Pancreas (tissue), 10 donors: ENCODE measurements at regions not wholly inside any gene's neighbourhood (a gene's known extent, or its start where the extent isn't known, plus 50 kb on each side); places are given as distances from the start of the nearest gene placed in this dataset.

Experiments
- ATAC-seq, 4 donors: fragments of 200-7000 bp; cut with Tn5 transposase; one replicate each; pipeline versions ENCODE4 v1.8.0 to v1.9.1; 2020; ENCODE audit warnings: mild to moderate bottlenecking in 4 of 4, moderate library complexity in 4 of 4
- DNase-seq, 6 donors: peaks; one replicate each; pipeline ENCODE4 v3.0.0-alpha.2; 2020
- FAIRE-seq: peaks from 2 replicates; lab custom pipeline; 2012; peaks lifted over from hg19 to GRCh38; lab: Jason Lieb, UNC
- H3K27ac ChIP-seq, 4 donors: fragments of 200-600 bp; sonication (generic); 1 replicate in 3 of 4; 2 replicates in 1 of 4; pipeline versions ENCODE4 v1.5.0 to v1.8.0; 2020
- H3K27me3 ChIP-seq, 4 donors: fragments of 200-600 bp; one replicate each; pipeline ENCODE4 v1.8.0; 2021
- H3K36me3 ChIP-seq, 3 donors: fragments of 200-600 bp; sonication (generic) in 1 of 3; one replicate each; pipeline versions ENCODE4 v1.5.0 to v1.8.0; 2020 to 2021
- H3K4me1 ChIP-seq, 3 donors: fragments of 200-600 bp; one replicate each; pipeline ENCODE4 v1.8.0; 2021
- H3K4me3 ChIP-seq, 4 donors: fragments of 200-600 bp; sonication (generic) in 2 of 4; one replicate each; pipeline versions ENCODE4 v1.5.0 to v1.8.0; 2020 to 2021
- H3K9me3 ChIP-seq, 4 donors: fragments of 200-600 bp; one replicate each; pipeline ENCODE4 v1.8.0; 2021
- WGBS, 2 donors: extraction: QIAGEN DNeasy Blood & Tissue Kit; methylation state at CpG; one replicate each; pipeline ENCODE4 v1.1.7; 2013; 5-methylcytosine and 5-hydroxymethylcytosine counted together
- intact Hi-C, 3 donors: fragments of 100-400 bp; cut with DNase I; formaldehyde crosslinking; loops; one replicate each; pipeline versions ENCODE4 v1.11.1 to v1.14.2; 2022
- TF ChIP-seq, protein P1 (sequence below), 4 donors: fragments of 200-600 bp; sonication (generic) in 3 of 4; IDR thresholded peaks; one replicate each; pipeline versions ENCODE4 v1.5.0 to v1.8.0; 2021; ENCODE audit warnings: antibody characterized with exemption in 4 of 4
- donor health status: healthy with polysubstance abuse.
- donor health status: DM: no; HTN: no; CAD: no; lungs with moderate emphysema.
- donor health status: DM: no; HTN: no; CAD: no.
- donor health status: control.
- donor health status: control.
- donor health status: Bipolar disorder and iron deficiency.
- donor health status: DM: yes; HTN: yes; CAD: no.
- donor health status: DM: no; HTN: no; CAD: no.
- donor health status: DM: no; HTN: no; CAD: no.
- donor health status: DM: yes; HTN: yes; CAD: no.

DNA sequence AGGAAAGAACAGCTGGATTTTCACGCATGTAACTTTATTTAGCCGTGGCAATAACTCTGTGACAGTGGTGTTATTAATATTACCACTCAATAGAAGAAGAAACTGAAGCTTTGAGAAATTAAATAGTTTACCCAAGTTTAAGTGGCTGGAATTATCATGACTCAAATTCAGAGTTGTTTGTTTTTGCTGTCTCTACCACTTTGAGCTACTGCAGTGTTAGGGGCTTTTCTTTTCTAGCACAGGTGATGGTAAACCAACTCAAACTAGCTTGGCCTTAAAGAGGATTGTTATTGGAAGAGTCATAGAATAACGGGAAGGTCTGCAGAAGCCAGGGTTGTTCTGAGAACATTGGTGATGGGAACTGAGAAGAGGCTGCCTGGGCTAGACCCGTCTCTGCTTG, 66.0 kb upstream of the PREP start:
- TF ChIP-seq, protein P1, sequence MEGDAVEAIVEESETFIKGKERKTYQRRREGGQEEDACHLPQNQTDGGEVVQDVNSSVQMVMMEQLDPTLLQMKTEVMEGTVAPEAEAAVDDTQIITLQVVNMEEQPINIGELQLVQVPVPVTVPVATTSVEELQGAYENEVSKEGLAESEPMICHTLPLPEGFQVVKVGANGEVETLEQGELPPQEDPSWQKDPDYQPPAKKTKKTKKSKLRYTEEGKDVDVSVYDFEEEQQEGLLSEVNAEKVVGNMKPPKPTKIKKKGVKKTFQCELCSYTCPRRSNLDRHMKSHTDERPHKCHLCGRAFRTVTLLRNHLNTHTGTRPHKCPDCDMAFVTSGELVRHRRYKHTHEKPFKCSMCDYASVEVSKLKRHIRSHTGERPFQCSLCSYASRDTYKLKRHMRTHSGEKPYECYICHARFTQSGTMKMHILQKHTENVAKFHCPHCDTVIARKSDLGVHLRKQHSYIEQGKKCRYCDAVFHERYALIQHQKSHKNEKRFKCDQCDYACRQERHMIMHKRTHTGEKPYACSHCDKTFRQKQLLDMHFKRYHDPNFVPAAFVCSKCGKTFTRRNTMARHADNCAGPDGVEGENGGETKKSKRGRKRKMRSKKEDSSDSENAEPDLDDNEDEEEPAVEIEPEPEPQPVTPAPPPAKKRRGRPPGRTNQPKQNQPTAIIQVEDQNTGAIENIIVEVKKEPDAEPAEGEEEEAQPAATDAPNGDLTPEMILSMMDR (IDR thresholded peaks at IDR 0.05) = no peak
- ATAC-seq = no peak
- 62 to 68% methylated on average over 4 of the region's 4 CpGs for WGBS, 2 donors
- Histone ChIP-seq H3K4me3 (no peak overlapping the region), H3K36me3 (no peaks in the 10 kb centered on the region), H3K4me1 (no peaks in the 10 kb centered on the region), H3K9me3 (peaks cover 0 to 3% (median 0%) of the 10 kb centered on the region in 4 donors), H3K27ac (no peak overlapping the region), H3K27me3 (no peaks in the 10 kb centered on the region)
- intact Hi-C loops = no loop called here
- no peak for FAIRE-seq
- DNase-seq = no peak

DNA sequence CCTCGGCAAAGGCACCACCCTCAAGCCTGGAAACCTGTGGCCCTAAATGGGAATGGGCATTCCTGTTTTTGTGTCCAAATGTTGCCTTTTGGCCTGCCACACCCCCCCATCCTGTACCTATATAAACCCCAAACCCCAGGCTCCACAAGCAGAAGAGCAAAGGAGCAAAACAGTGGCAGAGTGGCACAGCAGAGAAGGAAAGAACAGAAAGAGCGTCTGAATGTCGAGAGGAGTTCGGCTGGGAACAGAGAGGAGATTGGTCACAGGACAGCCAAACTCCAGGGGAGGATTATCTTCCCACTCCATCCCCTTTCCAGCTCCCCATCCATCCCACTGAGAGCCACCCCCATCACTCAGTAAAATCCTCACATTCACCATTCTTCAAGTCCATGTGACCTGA, 58.0 kb upstream of the PREP start:
- TF ChIP-seq, protein P1 (IDR thresholded peaks at IDR 0.05) = no peak
- intact Hi-C loops = no loop called here
- Histone ChIP-seq H3K27ac (no peak overlapping the region), H3K27me3 (no peaks in the 10 kb centered on the region), H3K36me3 (no peaks in the 10 kb centered on the region), H3K4me3 (no peak overlapping the region), H3K9me3 (peaks cover 0 to 1% (median 0%) of the 10 kb centered on the region in 4 donors), H3K4me1 (no peaks in the 10 kb centered on the region)
- 81 to 95% methylated on average over 4 of the region's 4 CpGs for WGBS, 2 donors
- DNase-seq = no peak
- FAIRE-seq = no peak
- ATAC-seq = no peak

DNA sequence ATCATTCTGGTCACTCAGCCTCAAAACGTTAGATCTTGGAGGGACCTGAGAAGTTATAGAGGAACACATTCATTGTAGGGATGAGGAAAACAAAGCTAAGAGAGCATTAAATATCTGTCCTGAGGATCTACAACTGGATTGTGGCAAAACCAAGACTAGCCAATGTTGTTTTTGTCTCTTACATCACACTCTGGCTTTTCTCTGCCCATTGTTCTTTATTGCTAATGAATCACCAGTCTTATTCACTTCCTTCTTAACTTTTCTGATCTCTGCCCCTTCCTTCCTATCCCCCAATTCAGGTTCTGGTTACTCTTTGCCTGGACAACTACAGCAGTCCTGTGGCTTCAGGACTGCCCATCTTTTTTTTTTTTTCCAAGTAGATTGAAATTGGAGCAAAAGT, 57.0 kb upstream of the PREP start:
- no peaks in the 10 kb centered on the region for H3K27me3 ChIP-seq
- no peaks in the 10 kb centered on the region for H3K9me3 ChIP-seq
- no peak overlapping the region for H3K4me3 ChIP-seq
- DNase-seq (no peak), ATAC-seq (no peak), FAIRE-seq (no peak)
- TF ChIP-seq, protein P1 (IDR thresholded peaks at IDR 0.05) = no peak
- intact Hi-C loops = no loop called here
- WGBS, 2 donors = 56 to 76% methylated on average over 1 of the region's 1 CpG
- H3K4me1 ChIP-seq = no peaks in the 10 kb centered on the region
- H3K36me3 ChIP-seq = no peaks in the 10 kb centered on the region
- no peak overlapping the region for H3K27ac ChIP-seq

DNA sequence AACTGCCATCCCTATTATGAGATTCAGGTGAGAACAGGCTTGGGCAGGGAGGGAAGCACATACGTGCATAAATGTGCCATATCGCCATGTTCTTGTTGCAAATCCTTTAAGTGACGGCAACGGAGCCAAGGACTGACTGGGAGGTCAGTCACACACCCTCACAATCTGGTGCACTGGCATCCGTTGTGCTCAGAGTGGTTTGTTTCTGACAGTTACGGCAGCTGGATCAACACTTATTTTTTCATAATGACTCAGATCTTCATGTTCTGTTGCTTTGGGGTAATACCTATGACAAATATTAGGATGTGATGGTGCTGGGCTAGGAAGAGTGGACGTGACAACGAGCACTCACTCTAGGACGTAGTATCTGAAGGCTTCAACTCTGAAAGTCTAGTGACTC, 56.2 kb upstream of the PREP start:
- FAIRE-seq (no peak), DNase-seq (no peak), ATAC-seq (no peak)
- Histone ChIP-seq H3K27me3 (no peaks in the 10 kb centered on the region), H3K4me1 (no peaks in the 10 kb centered on the region), H3K27ac (no peak overlapping the region), H3K4me3 (no peak overlapping the region), H3K9me3 (no peaks in the 10 kb centered on the region), H3K36me3 (no peaks in the 10 kb centered on the region)
- WGBS, 2 donors = 70 to 79% methylated on average over 9 of the region's 9 CpGs
- intact Hi-C loops = no loop called here
- TF ChIP-seq, protein P1 (IDR thresholded peaks at IDR 0.05) = no peak

DNA sequence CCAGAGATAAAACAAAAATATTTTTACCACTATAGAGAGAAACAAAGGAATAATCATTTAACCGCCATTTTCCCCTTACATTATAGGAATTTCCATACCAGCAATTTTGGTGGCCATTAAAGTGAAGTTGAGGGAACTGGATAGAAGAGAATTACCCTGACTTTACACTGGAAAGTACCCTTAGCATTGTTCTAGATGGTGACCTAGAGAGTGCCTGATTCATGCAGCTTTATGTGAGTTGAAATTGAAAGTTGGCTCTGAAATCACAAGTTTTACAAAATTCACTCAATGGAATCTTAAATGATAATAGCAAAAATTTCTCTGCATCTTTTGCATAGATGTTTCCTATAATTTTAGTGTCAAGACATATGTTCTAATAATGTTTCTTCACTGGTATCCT, 55.7 kb upstream of the PREP start:
- H3K4me3 ChIP-seq = no peak overlapping the region
- H3K27me3 ChIP-seq = no peaks in the 10 kb centered on the region
- 80 to 97% methylated on average over 1 of the region's 1 CpG for WGBS, 2 donors
- H3K4me1 ChIP-seq = no peaks in the 10 kb centered on the region
- TF ChIP-seq, protein P1 (IDR thresholded peaks at IDR 0.05) = no peak
- FAIRE-seq = no peak
- DNase-seq = no peak
- intact Hi-C loops = no loop called here
- no peak overlapping the region for H3K27ac ChIP-seq
- no peaks in the 10 kb centered on the region for H3K36me3 ChIP-seq
- no peaks in the 10 kb centered on the region for H3K9me3 ChIP-seq
- no peak for ATAC-seq
